ENCODE measurements at regions not wholly inside any gene's neighbourhood (a gene's known extent, or its start where the extent isn't known, plus 50 kb on each side); places are given as distances from the start of the nearest gene placed in this dataset.

DNA sequence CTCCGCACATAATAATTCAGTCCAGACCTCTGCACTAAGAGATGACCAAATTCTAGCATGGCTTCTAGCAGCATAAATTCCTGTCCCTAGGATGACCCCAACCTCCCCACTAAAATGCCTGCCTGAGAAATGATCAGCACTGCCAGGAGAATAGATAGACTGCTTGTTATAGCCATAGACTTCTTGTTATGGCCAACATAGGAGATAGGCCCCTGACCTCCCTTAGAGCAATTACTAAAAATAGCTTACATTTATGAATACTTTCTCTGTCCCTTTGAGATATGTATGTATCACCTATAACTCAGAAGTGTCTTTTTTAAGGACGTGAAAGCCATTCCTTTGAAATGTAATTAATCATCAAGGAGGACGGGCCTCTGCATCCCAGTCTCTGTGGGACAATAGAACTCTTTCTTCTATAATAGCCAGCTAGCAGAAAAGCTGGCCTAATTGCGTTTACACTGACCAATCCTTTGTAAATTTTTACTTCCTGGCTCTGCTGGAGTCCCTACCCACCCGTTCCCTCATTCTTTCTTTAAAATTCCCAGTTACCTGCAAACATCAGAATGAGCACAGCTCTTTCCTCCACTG, 1002.7 kb downstream of the CDH18 start:
- H3K4me1 Mint-ChIP-seq = peaks cover 31% of the 10 kb centered on the region
- Histone ChIP-seq H3K9me2 (ENCODE audit: insufficient read depth) (no peaks in the 10 kb centered on the region; the same call in 1 of the 2 replicates), H4K20me1 (replicated peaks; ENCODE audit: insufficient read depth) (no peaks in the 10 kb centered on the region), H3K4me1 (ENCODE audit: insufficient read depth) (peaks cover 31% of the 10 kb centered on the region), H3K4me3 (no peak overlapping the region), H3K4me2 (peak overlapping the region; percentile 29), H3K79me2 (replicated peaks; ENCODE audit: insufficient read depth) (no peaks in the 10 kb centered on the region), H3K36me3 (ENCODE audit: insufficient read depth) (no peaks in the 10 kb centered on the region), H2AFZ (no peak overlapping the region), H3F3A (replicated peaks; ENCODE audit: low read depth) (no peaks in the 10 kb centered on the region), H3K27me3 (ENCODE audit: insufficient read depth) (no peaks in the 10 kb centered on the region), H3K27ac (ENCODE audit: low read depth) (peak overlapping the region; percentile 66; the same call in 1 of the 2 replicates)
- peak; percentile 70 for ATAC-seq
- peaks cover 13% of the 10 kb centered on the region for H3K9me3 Mint-ChIP-seq
- H3K27me3 Mint-ChIP-seq (ENCODE audit: insufficient read depth, low read depth, poor library complexity) = no peaks in the 10 kb centered on the region
- peaks cover 12% of the 10 kb centered on the region for H3K36me3 Mint-ChIP-seq (ENCODE audit: low read depth)
- H3K4me3 Mint-ChIP-seq = no peak overlapping the region
- H3K27ac Mint-ChIP-seq = peak overlapping the region; percentile 65; the same call in 1 of the 2 replicates
- TF ChIP-seq NANOG (IDR thresholded peaks at IDR 0.05; ENCODE audit: borderline replicate concordance) (no peak), ZNF331 (CRISPR knock-in tag; IDR thresholded peaks at IDR 0.05; ENCODE audit: low read depth) (no peak), POLR2AphosphoS5 (IDR thresholded peaks at IDR 0.05; ENCODE audit: low read depth) (no peak), JUNB (IDR thresholded peaks at IDR 0.05; ENCODE audit: unreplicated experiment) (no peak), CREB1 (CRISPR knock-in tag; IDR thresholded peaks at IDR 0.05; ENCODE audit: low read depth) (no peak), STAT1 (IDR thresholded peaks at IDR 0.05; ENCODE audit: unreplicated experiment) (no peak), ZNF114 (CRISPR knock-in tag; IDR thresholded peaks at IDR 0.05) (no peak), EZH2phosphoT487 (IDR thresholded peaks at IDR 0.05; ENCODE audit: unreplicated experiment) (no peak), EZH2 (IDR thresholded peaks at IDR 0.05; ENCODE audit: low read depth, unreplicated experiment) (no peak)
- TF ChIP-seq, protein P1, sequence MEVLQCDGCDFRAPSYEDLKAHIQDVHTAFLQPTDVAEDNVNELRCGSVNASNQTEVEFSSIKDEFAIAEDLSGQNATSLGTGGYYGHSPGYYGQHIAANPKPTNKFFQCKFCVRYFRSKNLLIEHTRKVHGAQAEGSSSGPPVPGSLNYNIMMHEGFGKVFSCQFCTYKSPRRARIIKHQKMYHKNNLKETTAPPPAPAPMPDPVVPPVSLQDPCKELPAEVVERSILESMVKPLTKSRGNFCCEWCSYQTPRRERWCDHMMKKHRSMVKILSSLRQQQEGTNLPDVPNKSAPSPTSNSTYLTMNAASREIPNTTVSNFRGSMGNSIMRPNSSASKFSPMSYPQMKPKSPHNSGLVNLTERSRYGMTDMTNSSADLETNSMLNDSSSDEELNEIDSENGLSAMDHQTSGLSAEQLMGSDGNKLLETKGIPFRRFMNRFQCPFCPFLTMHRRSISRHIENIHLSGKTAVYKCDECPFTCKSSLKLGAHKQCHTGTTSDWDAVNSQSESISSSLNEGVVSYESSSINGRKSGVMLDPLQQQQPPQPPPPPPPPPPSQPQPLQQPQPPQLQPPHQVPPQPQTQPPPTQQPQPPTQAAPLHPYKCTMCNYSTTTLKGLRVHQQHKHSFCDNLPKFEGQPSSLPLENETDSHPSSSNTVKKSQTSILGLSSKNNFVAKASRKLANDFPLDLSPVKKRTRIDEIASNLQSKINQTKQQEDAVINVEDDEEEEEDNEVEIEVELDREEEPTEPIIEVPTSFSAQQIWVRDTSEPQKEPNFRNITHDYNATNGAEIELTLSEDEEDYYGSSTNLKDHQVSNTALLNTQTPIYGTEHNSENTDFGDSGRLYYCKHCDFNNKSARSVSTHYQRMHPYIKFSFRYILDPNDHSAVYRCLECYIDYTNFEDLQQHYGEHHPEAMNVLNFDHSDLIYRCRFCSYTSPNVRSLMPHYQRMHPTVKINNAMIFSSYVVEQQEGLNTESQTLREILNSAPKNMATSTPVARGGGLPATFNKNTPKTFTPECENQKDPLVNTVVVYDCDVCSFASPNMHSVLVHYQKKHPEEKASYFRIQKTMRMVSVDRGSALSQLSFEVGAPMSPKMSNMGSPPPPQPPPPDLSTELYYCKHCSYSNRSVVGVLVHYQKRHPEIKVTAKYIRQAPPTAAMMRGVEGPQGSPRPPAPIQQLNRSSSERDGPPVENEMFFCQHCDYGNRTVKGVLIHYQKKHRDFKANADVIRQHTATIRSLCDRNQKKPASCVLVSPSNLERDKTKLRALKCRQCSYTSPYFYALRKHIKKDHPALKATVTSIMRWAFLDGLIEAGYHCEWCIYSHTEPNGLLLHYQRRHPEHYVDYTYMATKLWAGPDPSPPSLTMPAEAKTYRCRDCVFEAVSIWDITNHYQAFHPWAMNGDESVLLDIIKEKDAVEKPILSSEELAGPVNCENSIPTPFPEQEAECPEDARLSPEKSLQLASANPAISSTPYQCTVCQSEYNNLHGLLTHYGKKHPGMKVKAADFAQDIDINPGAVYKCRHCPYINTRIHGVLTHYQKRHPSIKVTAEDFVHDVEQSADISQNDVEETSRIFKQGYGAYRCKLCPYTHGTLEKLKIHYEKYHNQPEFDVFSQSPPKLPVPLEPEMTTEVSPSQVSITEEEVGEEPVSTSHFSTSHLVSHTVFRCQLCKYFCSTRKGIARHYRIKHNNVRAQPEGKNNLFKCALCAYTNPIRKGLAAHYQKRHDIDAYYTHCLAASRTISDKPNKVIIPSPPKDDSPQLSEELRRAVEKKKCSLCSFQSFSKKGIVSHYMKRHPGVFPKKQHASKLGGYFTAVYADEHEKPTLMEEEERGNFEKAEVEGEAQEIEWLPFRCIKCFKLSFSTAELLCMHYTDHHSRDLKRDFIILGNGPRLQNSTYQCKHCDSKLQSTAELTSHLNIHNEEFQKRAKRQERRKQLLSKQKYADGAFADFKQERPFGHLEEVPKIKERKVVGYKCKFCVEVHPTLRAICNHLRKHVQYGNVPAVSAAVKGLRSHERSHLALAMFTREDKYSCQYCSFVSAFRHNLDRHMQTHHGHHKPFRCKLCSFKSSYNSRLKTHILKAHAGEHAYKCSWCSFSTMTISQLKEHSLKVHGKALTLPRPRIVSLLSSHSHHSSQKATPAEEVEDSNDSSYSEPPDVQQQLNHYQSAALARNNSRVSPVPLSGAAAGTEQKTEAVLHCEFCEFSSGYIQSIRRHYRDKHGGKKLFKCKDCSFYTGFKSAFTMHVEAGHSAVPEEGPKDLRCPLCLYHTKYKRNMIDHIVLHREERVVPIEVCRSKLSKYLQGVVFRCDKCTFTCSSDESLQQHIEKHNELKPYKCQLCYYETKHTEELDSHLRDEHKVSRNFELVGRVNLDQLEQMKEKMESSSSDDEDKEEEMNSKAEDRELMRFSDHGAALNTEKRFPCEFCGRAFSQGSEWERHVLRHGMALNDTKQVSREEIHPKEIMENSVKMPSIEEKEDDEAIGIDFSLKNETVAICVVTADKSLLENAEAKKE (CRISPR knock-in tag; IDR thresholded peaks at IDR 0.05) = no peak
- TF ChIP-seq, protein P2, sequence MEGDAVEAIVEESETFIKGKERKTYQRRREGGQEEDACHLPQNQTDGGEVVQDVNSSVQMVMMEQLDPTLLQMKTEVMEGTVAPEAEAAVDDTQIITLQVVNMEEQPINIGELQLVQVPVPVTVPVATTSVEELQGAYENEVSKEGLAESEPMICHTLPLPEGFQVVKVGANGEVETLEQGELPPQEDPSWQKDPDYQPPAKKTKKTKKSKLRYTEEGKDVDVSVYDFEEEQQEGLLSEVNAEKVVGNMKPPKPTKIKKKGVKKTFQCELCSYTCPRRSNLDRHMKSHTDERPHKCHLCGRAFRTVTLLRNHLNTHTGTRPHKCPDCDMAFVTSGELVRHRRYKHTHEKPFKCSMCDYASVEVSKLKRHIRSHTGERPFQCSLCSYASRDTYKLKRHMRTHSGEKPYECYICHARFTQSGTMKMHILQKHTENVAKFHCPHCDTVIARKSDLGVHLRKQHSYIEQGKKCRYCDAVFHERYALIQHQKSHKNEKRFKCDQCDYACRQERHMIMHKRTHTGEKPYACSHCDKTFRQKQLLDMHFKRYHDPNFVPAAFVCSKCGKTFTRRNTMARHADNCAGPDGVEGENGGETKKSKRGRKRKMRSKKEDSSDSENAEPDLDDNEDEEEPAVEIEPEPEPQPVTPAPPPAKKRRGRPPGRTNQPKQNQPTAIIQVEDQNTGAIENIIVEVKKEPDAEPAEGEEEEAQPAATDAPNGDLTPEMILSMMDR (conservative IDR thresholded peaks at IDR 0.05; ENCODE audit: low read depth in 2 of 2) = no peak
- TF ChIP-seq, protein P3, sequence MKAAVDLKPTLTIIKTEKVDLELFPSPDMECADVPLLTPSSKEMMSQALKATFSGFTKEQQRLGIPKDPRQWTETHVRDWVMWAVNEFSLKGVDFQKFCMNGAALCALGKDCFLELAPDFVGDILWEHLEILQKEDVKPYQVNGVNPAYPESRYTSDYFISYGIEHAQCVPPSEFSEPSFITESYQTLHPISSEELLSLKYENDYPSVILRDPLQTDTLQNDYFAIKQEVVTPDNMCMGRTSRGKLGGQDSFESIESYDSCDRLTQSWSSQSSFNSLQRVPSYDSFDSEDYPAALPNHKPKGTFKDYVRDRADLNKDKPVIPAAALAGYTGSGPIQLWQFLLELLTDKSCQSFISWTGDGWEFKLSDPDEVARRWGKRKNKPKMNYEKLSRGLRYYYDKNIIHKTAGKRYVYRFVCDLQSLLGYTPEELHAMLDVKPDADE (IDR thresholded peaks at IDR 0.05) = no peak
- TF ChIP-seq, protein P4, sequence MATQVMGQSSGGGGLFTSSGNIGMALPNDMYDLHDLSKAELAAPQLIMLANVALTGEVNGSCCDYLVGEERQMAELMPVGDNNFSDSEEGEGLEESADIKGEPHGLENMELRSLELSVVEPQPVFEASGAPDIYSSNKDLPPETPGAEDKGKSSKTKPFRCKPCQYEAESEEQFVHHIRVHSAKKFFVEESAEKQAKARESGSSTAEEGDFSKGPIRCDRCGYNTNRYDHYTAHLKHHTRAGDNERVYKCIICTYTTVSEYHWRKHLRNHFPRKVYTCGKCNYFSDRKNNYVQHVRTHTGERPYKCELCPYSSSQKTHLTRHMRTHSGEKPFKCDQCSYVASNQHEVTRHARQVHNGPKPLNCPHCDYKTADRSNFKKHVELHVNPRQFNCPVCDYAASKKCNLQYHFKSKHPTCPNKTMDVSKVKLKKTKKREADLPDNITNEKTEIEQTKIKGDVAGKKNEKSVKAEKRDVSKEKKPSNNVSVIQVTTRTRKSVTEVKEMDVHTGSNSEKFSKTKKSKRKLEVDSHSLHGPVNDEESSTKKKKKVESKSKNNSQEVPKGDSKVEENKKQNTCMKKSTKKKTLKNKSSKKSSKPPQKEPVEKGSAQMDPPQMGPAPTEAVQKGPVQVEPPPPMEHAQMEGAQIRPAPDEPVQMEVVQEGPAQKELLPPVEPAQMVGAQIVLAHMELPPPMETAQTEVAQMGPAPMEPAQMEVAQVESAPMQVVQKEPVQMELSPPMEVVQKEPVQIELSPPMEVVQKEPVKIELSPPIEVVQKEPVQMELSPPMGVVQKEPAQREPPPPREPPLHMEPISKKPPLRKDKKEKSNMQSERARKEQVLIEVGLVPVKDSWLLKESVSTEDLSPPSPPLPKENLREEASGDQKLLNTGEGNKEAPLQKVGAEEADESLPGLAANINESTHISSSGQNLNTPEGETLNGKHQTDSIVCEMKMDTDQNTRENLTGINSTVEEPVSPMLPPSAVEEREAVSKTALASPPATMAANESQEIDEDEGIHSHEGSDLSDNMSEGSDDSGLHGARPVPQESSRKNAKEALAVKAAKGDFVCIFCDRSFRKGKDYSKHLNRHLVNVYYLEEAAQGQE (IDR thresholded peaks at IDR 0.05; ENCODE audit: unreplicated experiment) = no peak
- peak; percentile 32 for DNase-seq (ENCODE audit: low spot score)
